ENCODE measurements at regions not wholly inside any gene's neighbourhood (a gene's known extent, or its start where the extent isn't known, plus 50 kb on each side); places are given as distances from the start of the nearest gene placed in this dataset.

GRCh38 chr22:48712558-48713271 lies 1115.0 kb downstream of the BRD1 start:
- no TSS peak for BruUV-seq (replicated peaks)

More at GRCh38 chr22:48712558-48713271, 1115.0 kb downstream of the BRD1 start:
- Histone ChIP-seq H2AFZ (ENCODE audit: low read length) (no peak overlapping the region), H3K79me2 (ENCODE audit: insufficient read depth, low read length) (peaks cover 13% of the 10 kb centered on the region), H3K4me1 (ENCODE audit: insufficient read depth, low read length) (no peaks in the 10 kb centered on the region), H3K4me2 (ENCODE audit: low read depth, low read length) (no peak overlapping the region), H3K9ac (ENCODE audit: insufficient read depth, low read depth, low read length) (no peak overlapping the region), H4K20me1 (ENCODE audit: insufficient read depth, low read length) (peaks cover 7% of the 10 kb centered on the region; the same call in 1 of the 2 replicates), H3K27ac (ENCODE audit: extremely low read length, insufficient read depth, low read length) (no peak overlapping the region), H3K4me3 (replicated peaks in 1 of 3; ENCODE audit: insufficient read depth in 1 of 3, low read depth in 2 of 3, low read length in 3 of 3) (no peak overlapping the region), H3K36me3 (replicated peaks in 1 of 2; ENCODE audit: control insufficient read depth in 1 of 2, insufficient read depth in 2 of 2, low read length in 2 of 2) (peaks cover 24 to 75% of the 10 kb centered on the region in 2 experiments), H3K9me3 (ENCODE audit: low read length) (no peaks in the 10 kb centered on the region), H3K27me3 (ENCODE audit: control insufficient read depth in 1 of 2, insufficient read depth in 2 of 2, low read length in 2 of 2) (no peaks in the 10 kb centered on the region)
- TF ChIP-seq PAWR (CRISPR knock-in tag; IDR thresholded peaks at IDR 0.05; ENCODE audit: borderline replicate concordance) (no peak), HNF1A (IDR thresholded peaks at IDR 0.05; ENCODE audit: low read depth) (no peak), HNF1A (CRISPR knock-in tag; IDR thresholded peaks at IDR 0.05; ENCODE audit: borderline replicate concordance) (no peak), REST (IDR thresholded peaks at IDR 0.05; ENCODE audit: borderline replicate concordance in 1 of 2, low read depth in 1 of 2, low read length in 2 of 2) (no peak), GMEB1 (CRISPR knock-in tag; IDR thresholded peaks at IDR 0.05; ENCODE audit: borderline replicate concordance) (no peak), MYC (CRISPR knock-in tag; IDR thresholded peaks at IDR 0.05; ENCODE audit: borderline replicate concordance) (no peak)
- in situ Hi-C loops (cut with HindIII; ENCODE audit: extremely low pct_ligation_motif_present, low pct_unique_long_range_greater_than_20kb) (no loop called here), intact Hi-C loops (cut with micrococcal nuclease; ENCODE audit: unreplicated experiment) (no loop called here)
- ChIA-PET CTCF (ENCODE audit: low intra/inter-chr PET ratio, low total read pairs) (no interaction called here), POLR2A (no interaction called here)
- DNase-seq (ENCODE audit: low spot score) (no peak), FAIRE-seq (no peak), ATAC-seq (no peak)
- WGBS (ENCODE audit: low lambda C conversion rate), result 94% methylated on average over 13 of the region's 16 CpGs

Measured in HepG2 (cell line).